NCI-H128 (cell line): ENCODE measurements at regions not wholly inside any gene's neighbourhood (a gene's known extent, or its start where the extent isn't known, plus 50 kb on each side); places are given as distances from the start of the nearest gene placed in this dataset.

ENCODE experiments used
- DNase-seq: peaks from one replicate; lab custom pipeline; 2025; ENCODE audit not compliant: unreplicated experiment; lab: John Stamatoyannopoulos, UW

GRCh38 chr16:17828012-17828411, 357.3 kb upstream of the XYLT1 start:
- no peak for DNase-seq

- DNase-seq, result no peak
These were observed 356.6 kb upstream of the XYLT1 start for GRCh38 chr16:17827313-17827712.

GRCh38 chr16:17817943-17818342, 347.2 kb upstream of the XYLT1 start:
- DNase-seq, result no peak

- DNase-seq, result no peak
These were observed 346.5 kb upstream of the XYLT1 start for GRCh38 chr16:17817260-17817659.

GRCh38 chr16:17812771-17813170, 342.0 kb upstream of the XYLT1 start:
- DNase-seq, result no peak

GRCh38 chr16:17804857-17805256, 334.1 kb upstream of the XYLT1 start:
- DNase-seq, result no peak

- no peak for DNase-seq
These were observed 333.1 kb upstream of the XYLT1 start for GRCh38 chr16:17803625-17804410.

- DNase-seq, result no peak
These were observed 331.8 kb upstream of the XYLT1 start for GRCh38 chr16:17802571-17802970.

GRCh38 chr16:17801068-17801467, 330.3 kb upstream of the XYLT1 start:
- DNase-seq, result no peak

GRCh38 chr16:17798716-17799115, 328.0 kb upstream of the XYLT1 start:
- no peak for DNase-seq

GRCh38 chr16:17793354-17793753, 322.6 kb upstream of the XYLT1 start:
- DNase-seq, result no peak

GRCh38 chr16:17784073-17784472, 313.3 kb upstream of the XYLT1 start:
- no peak for DNase-seq

GRCh38 chr16:17780181-17780580, 309.4 kb upstream of the XYLT1 start:
- DNase-seq, result no peak

- no peak for DNase-seq
These were observed 306.7 kb upstream of the XYLT1 start for GRCh38 chr16:17777408-17777863.

- no peak for DNase-seq
These were observed 306.1 kb upstream of the XYLT1 start for GRCh38 chr16:17776888-17777287.

GRCh38 chr16:17776465-17776864, 305.7 kb upstream of the XYLT1 start:
- DNase-seq, result no peak

GRCh38 chr16:17775061-17775460, 304.3 kb upstream of the XYLT1 start:
- no peak for DNase-seq

- no peak for DNase-seq
These were observed 302.9 kb upstream of the XYLT1 start for GRCh38 chr16:17773698-17774101.

GRCh38 chr16:17770104-17770503, 299.3 kb upstream of the XYLT1 start:
- no peak for DNase-seq

- no peak for DNase-seq
These were observed 298.3 kb upstream of the XYLT1 start for GRCh38 chr16:17769065-17769464.

GRCh38 chr16:17768257-17768656, 297.5 kb upstream of the XYLT1 start:
- no peak for DNase-seq

GRCh38 chr16:17766012-17766411, 295.3 kb upstream of the XYLT1 start:
- DNase-seq, result no peak
